ENCODE measurements at regions not wholly inside any gene's neighbourhood (a gene's known extent, or its start where the extent isn't known, plus 50 kb on each side); places are given as distances from the start of the nearest gene placed in this dataset.
A peak's percentile ranks its signal among the peaks of the same experiment; 100 is the strongest.

DNA sequence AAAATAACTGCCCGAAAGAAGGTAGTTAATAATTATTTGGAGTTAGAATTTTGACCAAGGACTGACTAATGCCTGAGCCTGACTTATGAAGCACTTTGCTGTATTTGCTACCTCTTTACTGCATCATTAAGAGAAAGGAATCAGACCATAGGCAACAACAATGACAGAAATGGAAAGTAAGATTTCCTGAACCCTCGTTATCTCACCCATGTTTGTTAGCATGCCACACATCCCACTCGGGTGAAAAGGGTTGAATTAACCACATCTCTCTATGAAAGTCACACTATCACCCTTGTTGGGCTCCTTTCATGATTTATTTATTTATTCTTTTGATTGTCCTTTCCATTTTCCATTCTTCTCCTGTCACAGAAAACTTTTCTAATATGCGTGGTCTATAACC lies 59.6 kb downstream of the OLIG3 start:
- no peak for DNase-seq (ENCODE audit: low read depth)

DNA sequence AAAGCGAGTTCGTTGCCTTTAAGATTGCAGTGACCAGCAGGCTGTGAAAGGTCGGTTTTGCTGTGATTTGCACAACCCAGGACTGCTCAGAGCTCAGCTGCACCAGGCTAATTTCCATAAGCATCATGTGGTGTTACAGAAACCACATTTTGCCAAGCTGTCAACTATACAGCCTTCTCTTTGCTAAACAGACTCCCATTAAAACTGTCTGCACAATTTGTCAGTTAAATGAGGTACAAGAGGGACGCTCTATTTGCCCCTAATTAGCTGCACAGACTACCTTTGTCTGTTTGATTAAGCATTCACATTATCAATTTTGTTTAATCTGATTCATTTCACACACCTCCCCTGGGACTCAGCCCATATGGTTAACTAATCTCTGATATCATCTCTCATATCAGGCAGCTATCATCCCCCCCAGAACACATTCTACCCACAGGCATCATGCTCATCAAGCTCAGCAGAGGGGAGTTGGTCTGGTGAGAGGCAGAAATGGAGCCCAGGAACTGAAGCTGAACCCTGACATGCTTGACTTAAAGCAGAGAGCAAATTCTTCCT lies 62.1 kb downstream of the OLIG3 start:
- DNase-seq (ENCODE audit: low read depth): no peak

DNA sequence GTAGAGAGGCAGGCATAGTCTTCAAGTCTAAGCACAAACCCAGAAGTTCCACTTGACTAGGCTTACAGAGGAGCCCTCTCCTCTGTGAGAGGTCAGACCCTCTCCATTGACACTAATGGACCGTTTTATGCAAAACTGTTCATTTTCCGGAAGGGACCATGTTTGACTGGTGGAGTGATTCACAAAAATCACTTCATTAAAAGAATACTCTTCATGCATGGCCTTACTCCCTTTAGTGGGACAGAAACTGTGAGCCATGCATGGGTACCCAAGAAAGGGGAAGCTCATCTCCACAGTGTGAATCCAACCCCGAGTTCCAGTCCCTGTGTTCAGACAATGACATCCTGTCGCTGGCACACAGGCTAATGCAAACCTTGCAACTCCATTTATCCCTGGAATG lies 63.2 kb downstream of the OLIG3 start:
- DNase-seq (ENCODE audit: low read depth): no peak

DNA sequence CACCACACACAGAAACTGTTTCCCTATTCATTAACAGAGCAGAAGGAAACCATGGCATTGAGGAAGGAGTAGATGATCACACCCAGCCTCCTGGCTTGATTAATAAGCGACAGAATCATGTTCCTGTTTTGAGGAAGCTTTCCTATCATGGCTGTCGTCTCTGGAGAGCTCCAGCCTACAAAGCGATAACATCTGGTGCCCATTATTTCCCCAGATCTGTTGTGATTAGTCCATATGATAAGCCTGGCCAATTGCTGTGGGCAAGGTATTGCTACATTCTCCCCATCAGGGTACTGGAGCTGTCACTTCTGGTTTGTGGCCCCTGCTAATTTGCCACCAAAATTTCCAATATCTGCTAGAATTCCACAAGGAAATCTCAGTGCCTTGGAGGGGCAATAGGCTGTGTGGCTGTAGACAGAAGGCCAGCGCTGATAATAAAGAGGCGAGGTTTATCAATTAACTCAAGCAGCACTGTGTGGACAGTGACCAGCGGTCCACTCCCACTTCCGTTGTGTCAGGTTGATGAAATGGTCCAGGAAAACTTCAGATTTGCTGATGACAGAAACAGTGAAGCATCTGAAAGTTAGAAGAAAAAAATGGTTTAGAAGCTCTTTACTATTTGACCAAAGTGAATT lies 66.4 kb downstream of the OLIG3 start:
- DNase-seq (ENCODE audit: low read depth): no peak

DNA sequence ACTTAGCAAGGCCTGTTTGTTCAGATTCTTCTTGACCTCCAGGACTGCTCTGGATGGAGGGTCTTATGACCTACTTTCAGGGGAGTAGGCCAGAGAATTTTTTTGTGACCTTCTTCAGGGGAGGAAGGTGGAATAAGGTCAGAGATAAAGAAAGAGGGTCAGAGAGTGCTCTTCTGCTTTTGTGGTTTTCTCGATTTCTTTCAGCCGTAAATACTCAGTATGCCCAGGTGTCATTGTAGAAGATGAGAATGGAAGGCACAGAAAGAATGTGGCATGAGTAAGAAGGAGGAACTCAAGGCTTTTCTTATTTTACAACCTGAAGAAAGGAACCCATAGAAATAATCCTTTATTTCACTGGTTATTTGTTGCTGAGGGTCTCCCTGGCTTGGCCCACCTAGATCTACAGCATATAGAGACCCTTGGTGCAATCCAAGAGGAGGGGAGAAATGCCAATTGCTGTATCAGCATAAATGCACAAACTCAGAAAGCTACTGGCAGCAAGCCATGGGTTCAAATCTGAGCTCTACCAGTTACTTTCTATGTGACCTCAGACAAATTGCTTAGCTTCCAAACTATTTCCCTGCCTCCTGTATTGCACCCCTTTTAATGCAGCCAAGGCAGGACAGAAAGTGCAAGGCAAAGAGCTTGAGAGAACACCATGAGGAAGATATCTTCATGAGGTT lies 68.0 kb downstream of the OLIG3 start:
- DNase-seq (ENCODE audit: low read depth): no peak

DNA sequence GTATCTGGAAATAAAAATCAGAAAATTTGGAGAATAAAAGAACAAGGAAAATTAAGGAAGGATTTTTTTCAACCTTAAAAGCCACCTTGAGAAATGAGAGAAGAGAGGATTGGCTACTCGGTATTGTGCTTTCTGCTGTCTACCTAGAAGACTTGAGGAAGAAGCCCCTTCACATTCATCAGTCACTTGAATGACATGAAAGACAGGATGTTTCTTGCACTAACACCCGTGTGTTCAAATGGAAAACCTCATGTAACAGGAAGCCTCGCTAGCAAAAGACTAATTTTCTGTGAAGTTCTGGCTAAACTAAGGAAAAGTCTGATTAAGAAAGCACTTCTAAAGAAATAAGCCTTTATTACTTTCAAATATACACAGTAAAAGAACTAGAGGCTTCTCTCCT lies 69.9 kb downstream of the OLIG3 start:
- no peak for DNase-seq (ENCODE audit: low read depth)

DNA sequence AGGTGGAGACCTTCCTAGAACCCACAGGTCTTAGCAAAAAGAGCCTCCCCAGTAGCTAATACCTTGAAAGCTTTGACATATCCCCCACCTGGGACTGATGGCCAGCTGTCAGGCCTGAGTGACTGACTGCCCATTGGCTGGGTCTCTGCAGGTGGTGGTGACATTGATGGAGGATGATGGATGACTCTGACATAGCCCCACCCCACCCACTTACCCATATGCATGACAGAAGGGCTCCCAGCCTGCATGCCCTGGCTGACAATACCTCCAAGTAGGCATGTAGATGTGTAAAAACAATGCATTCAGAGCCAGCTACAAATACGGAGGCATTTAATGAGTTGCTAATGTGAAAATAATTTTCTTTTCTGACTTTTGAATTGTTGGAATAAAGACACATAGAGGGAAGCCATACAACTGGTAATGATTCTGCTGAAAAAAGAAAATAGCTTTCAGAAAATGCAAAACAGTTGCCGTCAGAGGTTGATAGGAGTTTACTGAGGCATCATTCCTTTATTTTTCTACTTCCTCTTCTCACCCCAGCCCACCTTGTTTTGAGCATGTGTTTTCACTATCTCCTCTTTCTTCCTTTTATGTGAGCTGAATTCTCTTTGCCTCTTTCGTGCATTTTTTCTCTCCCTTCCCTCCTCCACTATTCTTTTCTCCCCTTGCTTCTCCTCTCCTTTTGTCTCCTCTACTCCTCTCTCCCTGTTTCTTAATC lies 70.6 kb downstream of the OLIG3 start:
- no peak for DNase-seq (ENCODE audit: low read depth)

DNA sequence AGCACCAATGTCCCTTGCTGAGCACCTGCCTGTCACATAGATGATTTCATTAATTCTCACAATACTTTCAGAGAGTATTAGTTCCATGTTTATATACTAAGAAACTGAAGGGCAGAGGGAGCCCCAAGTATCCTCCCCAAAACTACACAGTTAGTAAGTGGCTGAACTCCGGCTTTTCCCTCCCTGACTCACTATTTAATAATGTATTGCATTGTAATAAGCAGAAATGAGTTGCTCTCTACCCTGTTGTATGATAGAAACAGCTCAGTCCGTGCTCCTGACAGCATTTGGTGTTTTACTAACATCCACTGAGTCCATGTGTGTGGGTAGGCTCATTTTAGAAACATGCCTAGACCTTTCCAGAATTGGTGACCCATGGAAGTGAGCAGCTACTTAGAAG lies 76.8 kb downstream of the OLIG3 start:
- DNase-seq (ENCODE audit: low read depth): no peak

DNA sequence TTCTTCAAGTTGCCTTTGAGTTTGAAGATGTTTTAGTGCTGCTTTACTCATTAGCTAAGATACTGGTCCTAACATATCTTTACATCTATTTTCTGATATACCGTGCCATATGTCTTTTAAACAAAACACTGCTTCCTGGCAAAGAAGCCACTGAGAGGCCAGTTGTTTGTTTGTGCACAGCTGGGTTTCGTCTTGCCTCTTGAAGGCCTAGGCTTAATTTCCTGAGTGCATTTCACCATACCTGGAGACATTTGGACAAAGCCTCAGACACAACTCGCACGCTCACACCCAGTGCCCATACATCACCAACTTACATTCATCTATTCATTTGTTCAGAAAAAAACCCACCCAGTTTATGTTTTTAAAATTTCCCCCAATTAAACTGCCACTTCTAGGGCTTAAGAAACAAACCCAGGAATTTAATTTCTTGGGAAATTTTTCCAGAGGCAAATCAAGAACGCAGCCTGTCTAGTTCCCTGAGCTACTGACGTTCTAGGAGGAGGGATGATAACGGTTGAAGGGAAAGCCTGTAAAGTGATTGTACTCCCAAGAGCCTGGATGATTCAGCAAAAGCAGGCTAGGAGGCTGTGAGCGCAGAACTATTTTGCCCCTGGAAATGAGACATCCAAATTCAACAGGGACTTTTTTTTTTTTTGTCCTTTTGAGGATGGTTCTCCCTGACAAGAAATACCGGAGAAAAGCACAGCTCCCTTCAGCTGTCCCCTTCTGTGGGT lies 77.7 kb downstream of the OLIG3 start:
- DNase-seq (ENCODE audit: low read depth): no peak

DNA sequence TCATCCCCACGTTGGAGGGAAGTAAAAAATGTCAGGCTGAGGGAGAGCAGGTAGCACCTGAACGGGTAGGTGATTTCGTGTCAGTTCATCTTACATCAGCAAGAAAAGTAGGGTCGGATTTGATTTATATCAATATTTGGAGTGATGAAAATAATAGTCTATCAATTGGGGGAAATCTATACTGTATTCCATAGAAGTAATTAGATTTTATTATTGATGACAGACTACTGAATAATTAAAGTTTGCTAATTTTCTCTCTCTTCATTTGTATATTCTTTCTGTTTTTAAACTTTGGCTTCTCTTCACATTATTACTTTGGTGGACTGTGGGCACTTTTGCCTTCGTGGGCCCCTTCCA lies 78.4 kb downstream of the OLIG3 start:
- no peak for DNase-seq (ENCODE audit: low read depth)

DNA sequence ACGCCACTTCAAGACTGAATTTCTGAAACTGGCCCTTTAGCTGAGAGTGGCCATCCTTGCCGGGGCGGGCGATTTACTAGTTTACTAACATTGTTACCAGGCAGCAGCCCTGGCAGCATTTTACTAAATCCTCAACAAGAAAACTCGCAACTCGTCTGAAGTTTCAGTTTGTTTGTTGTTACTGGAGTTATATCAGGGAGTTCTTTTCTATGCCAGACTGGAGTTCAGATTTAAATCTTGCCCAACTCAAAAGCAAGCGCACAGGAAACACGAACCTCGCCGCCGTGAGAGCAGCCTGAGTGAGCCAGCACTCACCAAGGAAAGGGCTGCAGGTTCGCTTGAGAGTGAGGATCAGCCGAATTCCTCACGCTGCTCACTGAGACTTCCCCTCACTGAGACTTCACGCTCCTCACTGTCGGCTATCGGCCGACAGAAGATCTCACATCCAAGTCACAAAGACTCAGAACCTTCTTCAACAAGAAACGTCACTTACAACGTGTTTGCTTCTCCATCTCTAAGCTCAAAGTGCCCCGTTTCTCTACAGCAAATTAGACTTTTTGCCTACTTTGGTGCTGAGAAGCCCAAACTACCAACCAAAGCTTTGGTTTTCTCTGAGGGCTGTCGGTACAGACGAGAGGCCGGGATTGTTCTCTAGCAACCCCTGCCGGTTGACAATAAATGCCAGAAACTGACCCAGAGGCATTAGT lies 78.9 kb downstream of the OLIG3 start:
- DNase-seq (ENCODE audit: low read depth): peak; percentile 43

DNA sequence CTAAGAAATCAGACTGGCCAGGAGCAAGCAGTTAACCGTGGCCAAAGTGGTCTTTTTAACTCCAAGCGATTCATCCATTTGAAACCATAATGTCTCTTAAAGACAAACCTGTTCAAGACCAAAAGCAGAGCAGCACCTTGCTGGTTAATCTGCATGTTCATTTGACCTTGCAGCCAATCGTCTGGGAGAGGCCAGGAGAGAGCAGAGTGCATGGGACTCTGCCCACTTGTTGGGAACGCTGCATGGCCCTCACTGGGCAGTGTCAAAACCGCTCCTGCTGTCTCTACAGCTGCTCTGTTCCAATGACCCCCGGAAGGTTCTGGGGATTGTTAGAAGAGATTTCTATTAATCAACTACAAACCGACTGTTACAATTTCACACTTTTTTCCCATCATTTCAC lies 79.6 kb downstream of the OLIG3 start:
- DNase-seq (ENCODE audit: low read depth): no peak

DNA sequence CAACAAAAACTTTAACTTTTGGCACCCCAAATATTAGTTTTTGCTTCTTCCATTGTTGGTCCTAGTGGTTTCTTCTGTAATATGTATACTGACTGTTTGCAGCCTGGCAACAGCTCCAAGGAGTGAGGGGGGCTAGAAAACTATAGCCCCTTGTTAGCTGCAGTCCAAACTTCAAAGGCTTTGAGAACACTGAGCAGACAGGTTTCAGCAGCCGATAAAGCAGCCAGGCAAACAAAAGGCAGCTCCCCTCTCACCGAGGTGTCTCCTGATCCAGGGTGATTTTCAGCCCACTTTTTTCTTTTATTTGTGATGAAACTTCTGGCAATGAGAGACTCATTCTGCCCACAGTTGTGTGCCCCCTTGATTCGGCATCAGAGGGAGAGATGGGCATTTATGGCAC lies 80.7 kb downstream of the OLIG3 start:
- no peak for DNase-seq (ENCODE audit: low read depth)

DNA sequence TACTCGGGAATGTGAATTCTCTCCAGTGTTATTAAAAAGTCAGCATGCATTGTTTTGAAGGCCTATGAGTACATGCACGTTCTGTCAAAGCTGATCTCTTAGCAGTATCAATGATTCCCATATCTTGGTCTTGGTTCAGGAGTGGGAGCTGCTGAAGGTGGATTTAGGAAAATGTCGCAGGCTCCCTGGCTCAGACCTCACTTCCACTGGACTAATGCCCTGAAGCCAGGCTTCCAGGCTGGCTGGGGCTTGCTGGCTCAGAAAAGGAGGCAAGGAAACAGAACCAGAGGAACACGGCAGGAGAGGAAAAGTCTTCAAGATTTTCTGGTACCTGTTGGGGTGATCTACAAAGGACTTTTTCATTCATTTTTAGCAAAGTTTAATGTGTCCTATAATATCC lies 81.6 kb downstream of the OLIG3 start:
- no peak for DNase-seq (ENCODE audit: low read depth)

DNA sequence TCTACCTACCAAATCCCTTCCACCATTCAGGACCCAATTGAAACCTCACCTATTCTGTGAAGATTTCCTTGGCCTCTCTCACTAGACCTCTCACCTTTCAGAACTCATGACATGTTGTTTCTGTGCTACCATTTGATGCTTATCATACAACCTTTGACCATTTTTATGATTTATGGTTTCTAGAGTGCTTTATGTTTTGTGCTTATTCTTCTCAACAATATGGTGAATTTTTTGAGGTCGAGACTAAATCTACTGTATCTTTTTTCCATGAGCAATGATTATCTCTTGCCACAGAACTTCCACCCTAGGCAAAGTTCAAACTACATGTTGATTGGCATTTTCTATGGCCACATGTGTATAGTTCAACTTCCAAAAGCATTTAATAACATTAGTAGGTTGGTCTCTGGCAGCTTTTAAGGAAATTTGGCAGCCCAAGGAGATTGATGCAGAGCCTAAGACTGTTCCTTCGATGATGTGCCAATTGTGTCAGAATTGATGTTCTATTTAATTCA lies 84.9 kb downstream of the OLIG3 start:
- no peak for DNase-seq (ENCODE audit: low read depth)

DNA sequence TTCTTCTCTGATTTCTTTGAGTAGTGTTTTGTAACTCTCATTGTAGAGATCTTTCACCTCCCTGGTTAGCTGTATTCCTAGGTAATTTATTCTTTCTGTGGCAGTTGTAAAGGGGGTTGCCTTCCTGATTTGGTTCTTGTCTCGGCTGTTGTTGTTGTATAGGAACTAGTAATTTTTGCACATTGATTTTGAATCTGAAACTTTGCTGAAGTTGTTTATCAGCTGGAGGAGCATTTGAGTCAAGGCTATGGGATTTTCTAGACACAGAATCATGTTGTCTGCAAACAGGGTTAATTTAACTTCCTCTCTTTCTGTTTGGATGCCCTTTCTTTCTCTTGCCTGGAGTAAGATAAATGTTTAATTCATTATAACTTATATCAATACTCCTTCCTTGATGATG lies 86.4 kb downstream of the OLIG3 start:
- DNase-seq (ENCODE audit: low read depth): no peak

DNA sequence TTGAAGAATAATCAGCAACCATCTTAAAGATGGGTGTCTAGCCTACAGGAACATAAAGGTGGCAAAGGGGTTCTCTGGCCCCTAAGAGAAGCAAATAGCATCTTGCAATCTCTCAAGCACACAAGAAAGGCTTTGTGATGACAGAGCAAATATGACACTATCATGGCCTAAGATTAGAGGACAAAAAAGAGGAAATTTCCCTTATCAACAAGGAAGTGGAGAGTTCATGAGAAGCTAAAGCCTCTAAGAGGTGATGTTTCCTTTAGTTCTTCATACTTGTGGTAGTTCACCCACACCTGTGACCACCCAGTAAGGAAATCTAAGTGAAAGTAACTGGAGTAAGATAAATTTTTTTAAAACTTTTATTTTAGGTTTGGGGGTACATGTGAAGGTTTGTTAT lies 88.4 kb downstream of the OLIG3 start:
- no peak for DNase-seq (ENCODE audit: low read depth)

DNA sequence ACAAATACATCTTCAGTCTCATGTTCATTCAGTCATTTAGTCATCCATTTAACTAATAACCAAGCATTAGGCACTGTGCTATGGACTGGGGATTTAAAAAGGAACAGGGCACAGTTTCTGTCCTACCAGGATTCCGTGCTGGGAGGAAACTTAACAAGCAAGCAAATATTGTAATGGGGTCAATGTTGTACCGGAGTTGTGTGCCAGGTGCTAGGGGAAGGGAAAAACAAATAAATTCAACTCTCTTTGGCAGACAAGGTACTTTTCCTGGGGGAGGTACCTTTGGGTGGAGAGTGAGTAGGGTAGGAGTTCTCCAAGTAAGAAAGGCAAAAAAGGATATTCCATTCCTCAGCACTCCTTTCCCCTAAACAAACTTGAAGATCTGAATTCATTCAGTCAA lies 90.3 kb downstream of the OLIG3 start:
- no peak for DNase-seq (ENCODE audit: low read depth)

DNA sequence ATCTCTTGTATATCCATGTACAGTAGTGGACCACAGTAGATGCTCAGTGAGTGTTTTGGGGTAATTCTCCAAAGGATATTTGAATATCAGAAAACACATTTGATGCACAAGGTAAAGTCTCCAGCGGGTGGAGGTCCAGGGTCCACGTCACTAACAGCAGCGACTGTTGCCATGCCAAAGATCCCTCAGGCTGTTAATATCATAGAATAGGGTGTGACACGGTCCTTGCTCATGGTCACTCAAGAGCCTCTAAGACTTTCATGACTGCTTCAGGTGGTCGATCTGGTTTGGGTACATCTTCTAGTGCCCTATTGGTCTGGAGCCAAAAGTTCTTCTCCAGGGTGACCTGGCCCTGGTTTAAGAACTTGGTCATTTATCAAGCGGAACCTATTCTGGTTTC lies 90.8 kb downstream of the OLIG3 start:
- no peak for DNase-seq (ENCODE audit: low read depth)

DNA sequence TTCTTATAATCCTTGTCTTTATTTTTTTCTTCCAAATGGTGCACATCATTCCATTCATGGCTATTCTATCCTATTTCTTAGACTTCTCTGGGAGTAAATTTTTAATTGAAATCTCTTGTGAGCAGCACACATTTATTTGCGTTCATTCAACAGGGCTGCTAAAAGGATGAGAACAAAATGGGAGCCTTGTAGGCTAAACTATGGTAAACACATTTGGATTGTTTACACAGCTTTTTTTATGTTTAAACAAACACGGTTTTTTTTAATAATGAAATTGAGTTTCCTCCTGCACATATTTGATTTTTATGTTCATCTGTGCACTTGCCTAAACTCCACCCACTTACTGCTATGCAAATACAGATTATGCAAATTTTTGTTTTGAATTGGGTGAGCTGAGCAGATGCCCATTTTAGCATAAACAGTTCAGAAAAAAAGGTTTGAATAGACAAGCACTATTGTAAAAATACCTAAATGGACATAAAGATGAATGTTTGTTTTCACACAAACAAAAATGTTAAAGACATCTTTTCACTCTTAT lies 92.0 kb downstream of the OLIG3 start:
- no peak for DNase-seq (ENCODE audit: low read depth)

DNA sequence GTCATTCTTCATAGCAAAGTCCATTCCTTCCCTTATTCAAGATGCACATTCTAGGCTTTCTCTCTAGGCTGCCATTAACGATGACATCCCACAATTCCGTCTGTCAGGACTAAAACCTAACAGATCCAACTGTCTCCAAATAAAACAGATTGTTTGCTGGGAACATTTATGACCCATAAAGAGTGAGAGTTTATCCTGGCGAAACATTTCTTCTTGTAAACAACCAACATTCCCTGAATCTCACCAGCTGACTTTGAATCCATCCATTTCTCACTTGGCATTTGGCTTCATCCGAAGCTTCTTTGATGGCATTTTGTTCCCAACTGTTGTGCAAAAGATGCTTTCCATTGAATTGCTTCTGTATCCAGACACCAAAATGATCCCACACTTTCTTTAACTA lies 93.1 kb downstream of the OLIG3 start:
- no peak for DNase-seq (ENCODE audit: low read depth)
